GM12865 (cell line): ENCODE measurements at regions not wholly inside any gene's neighbourhood (a gene's known extent, or its start where the extent isn't known, plus 50 kb on each side); places are given as distances from the start of the nearest gene placed in this dataset.
A peak's percentile ranks its signal among the peaks of the same experiment; 100 is the strongest.

ENCODE experiments used
- DNase-seq: peaks from one replicate; pipeline ENCODE4 v3.0.0; 2010; ENCODE audit warnings: low read depth
- H3K4me3 ChIP-seq: 2 replicates; pipeline ENCODE4 v1.5.1; 2011; ENCODE audit warnings: mild to moderate bottlenecking, low read depth, low read length, control low read depth
- TF ChIP-seq, protein P1 (sequence below): IDR thresholded peaks from 2 replicates; pipeline ENCODE4 v1.5.1; 2011; ENCODE audit warnings: low read length, control low read depth, low read depth, inconsistent platforms; ENCODE audit not compliant: insufficient read depth; ENCODE audit errors: missing control alignments

DNA sequence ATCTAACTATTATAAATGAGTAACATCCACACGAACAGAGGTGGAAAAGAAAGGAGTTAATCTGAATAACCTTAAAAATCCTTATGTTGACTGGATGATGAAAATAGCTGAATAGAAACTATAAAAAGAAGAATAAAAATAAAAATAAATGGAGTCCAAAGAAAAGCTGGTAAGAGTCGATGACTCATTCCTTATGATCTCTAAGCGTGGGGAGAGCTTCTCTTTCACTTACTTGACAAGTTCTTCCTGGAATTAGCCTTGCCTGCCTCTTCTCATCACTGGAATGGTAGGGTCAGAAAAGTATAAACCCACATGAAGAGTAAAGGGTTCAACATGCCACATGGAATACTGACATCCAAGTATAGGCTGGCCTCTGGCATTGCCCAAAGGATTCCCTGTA is 477.0 kb upstream of the RGMB start:
- DNase-seq: no peak
- TF ChIP-seq, protein P1, sequence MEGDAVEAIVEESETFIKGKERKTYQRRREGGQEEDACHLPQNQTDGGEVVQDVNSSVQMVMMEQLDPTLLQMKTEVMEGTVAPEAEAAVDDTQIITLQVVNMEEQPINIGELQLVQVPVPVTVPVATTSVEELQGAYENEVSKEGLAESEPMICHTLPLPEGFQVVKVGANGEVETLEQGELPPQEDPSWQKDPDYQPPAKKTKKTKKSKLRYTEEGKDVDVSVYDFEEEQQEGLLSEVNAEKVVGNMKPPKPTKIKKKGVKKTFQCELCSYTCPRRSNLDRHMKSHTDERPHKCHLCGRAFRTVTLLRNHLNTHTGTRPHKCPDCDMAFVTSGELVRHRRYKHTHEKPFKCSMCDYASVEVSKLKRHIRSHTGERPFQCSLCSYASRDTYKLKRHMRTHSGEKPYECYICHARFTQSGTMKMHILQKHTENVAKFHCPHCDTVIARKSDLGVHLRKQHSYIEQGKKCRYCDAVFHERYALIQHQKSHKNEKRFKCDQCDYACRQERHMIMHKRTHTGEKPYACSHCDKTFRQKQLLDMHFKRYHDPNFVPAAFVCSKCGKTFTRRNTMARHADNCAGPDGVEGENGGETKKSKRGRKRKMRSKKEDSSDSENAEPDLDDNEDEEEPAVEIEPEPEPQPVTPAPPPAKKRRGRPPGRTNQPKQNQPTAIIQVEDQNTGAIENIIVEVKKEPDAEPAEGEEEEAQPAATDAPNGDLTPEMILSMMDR: no peak
- no peak overlapping the region for H3K4me3 ChIP-seq

DNA sequence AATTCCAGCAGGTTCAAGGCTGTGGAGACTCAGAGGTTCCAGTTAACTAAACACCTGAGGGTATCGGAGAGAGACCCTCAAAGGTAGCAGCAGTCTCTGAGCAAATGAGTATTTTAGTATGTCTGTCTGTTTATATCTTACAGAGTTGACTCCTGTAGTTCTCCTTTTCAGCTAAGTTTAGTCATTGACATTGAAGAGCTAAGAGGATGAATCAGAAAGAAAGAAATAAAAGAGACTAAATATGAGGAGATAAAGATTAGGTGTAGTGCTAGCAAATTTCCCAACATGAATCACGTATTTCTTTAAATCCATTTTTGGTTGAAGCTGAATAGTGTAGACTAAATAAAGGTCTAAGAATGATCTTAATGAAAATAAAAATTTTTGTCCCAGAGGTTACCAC is 474.0 kb upstream of the RGMB start:
- H3K4me3 ChIP-seq: no peak overlapping the region
- TF ChIP-seq, protein P1: no peak
- no peak for DNase-seq

DNA sequence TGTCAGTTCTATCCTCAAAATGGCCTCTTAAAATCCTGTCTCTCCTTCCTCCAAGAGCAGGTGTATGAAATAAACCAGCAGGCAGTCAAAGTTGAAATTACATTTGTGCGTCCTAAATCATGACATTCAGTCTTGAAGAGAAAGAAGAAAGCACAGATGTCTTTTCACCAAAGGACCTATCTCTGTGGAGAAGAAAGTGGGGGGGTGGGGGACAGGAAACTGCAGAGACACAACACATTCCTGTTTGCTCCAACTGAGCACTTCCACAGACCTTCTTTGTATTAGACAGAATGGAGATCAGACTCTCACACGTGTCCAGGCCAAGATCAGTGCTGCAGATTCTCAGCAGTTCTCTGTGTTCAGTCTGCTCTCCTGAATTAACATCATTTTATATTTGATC is 471.9 kb upstream of the RGMB start:
- DNase-seq: no peak
- H3K4me3 ChIP-seq: no peak overlapping the region
- TF ChIP-seq, protein P1: no peak

DNA sequence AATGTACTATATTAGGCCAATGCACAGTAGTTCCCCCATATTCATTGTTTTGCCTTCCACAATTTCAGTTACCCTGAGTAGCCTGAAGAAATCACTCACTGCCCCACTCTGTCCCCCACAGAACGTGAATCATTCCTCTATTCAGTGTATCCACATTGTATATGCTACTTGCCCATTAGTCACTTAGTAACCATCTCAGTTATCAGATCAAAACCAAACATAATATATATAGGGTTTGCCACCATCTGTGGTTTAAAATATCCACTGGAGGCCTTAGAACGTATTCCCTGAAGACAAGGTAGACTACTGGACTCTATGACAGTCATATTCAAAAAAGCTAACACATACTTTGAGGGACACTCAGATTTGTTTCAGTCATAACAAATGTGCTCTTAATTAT is 465.7 kb upstream of the RGMB start:
- no peak for DNase-seq
- TF ChIP-seq, protein P1: no peak
- no peak overlapping the region for H3K4me3 ChIP-seq

DNA sequence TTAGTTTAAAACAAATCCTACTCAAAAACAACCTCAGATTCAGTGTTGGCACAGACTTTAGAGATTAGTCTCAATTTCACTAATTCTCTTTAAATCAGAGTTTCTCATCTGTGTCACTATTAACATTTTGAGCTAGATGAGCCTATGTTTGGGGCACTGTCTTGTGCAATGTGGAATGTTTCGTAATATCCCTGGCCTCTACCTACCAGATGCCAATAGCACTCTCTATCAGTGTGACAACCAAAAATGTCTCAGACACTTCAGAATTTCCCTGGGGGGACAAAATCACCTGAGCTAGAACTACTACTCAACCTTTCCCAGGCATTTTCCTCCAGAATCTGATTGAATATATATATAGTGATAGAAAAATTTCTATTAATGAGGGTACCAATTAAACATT is 465.2 kb upstream of the RGMB start:
- no peak for DNase-seq

DNA sequence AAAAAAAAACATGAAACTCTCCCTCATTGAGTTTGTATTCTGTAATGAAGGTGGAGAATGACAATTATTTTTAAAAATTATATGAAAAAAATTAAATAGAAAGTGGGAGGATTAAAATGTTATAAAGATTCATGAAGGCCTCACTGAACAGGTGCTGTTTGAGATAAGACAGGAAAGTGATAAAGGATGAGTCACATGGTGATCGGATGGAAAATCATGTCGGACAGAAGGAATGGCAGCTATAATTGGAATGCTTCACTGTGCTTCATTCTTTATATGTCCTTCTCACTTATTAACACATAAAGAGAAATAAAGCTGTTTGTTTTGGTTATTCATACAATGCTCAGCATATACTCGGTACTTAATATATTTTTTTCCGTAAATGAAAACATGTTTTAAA is 464.5 kb upstream of the RGMB start:
- TF ChIP-seq, protein P1: no peak
- H3K4me3 ChIP-seq: no peak overlapping the region
- DNase-seq: no peak

More for the DNA sequence above, 465.2 kb upstream of the RGMB start:
- TF ChIP-seq, protein P1: no peak
- H3K4me3 ChIP-seq: no peak overlapping the region

DNA sequence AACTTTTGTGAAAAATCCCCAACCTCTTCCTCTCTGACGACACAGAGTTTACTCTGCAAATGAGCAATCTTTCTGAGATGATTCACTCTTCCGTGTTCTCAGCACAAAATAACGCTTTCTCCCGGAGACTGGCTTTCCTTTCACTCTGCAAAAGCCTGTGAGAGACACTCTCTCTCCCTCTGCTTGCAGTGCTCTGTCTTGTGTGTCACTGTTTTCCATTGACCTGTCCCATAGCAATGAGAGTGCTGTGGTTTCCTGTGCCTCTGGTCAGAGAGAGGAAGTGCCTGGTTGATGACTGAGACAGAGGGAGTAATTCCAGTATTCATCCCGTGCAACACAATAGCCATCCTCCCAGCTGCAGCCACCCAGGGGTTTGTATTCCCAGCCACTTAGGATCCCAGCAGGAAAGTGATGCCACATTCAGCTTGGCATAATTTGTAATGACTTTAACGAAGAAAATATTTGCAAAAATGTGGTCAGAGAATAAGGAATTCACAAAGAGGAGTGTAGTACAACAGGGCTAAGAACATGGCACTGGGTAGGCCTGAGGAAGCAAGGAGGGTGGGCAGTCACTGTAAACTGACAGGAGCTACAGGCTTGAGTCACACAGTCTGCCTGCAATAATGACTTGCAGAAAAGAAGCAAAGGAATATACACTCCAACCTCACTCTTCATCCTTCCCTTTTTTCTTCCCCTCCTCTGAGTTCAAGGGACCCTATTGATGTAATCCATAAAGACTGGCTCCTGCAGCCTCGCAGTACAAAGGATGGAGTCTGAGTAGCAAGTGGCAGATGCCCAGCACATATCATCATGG is 463.5 kb upstream of the RGMB start:
- TF ChIP-seq, protein P1: no peak
- no peak overlapping the region for H3K4me3 ChIP-seq
- DNase-seq: peak; percentile 62
